Astrocyte of the cerebellum (primary cell): ENCODE measurements at regions not wholly inside any gene's neighbourhood (a gene's known extent, or its start where the extent isn't known, plus 50 kb on each side); places are given as distances from the start of the nearest gene placed in this dataset.

Experiments used
- DNase-seq: peaks from one replicate; pipeline ENCODE4 v3.0.0-alpha.2; 2011; ENCODE audit warnings: low read depth
- H3K4me3 ChIP-seq: 2 replicates; pipeline ENCODE4 v1.5.1; 2011; ENCODE audit warnings: mild to moderate bottlenecking, low read depth, low read length, moderate library complexity
- in situ Hi-C: cut with HindIII; loops from 2 replicates; pipeline ENCODE4 v1.10.0; 2017; ENCODE audit warnings: low sequenced_read_pairs
- TF ChIP-seq, protein P1 (sequence below): IDR thresholded peaks from 2 replicates; pipeline ENCODE4 v1.5.1; 2012; ENCODE audit warnings: low read length, low read depth, moderate library complexity, mild to moderate bottlenecking; ENCODE audit errors: missing control alignments

DNA sequence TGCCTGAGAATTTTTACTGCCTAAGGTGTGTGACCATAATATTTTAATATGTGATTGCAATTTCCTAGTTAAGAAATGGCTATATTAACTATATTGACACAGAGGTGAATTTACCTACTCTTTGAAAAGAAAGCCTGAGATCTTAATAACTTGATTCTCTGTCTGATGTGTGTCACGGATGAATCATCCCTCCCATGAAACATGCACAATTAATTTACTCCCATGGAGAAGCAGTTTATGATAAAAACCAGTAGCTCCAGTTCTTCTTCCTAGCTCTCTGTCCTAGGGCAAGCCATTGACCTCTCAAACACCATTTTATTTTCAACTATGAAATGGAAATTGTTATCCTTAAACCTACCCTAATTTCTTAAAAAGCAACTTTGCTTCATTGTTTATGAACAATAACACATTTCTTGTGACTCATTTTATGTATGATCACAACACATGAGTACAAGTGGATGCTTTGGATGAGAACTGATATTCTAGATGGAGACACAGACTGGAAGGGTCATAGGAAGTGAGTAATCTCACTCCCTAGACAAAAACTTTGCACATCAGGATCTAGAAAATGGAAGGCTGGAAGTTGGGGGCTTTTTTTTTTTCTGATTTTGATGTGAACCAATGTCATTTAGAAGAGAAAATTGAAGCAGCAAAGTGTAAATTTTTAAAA, 438.3 kb downstream of the GPAT3 start:
- in situ Hi-C loops, result no loop called here
- TF ChIP-seq, protein P1, sequence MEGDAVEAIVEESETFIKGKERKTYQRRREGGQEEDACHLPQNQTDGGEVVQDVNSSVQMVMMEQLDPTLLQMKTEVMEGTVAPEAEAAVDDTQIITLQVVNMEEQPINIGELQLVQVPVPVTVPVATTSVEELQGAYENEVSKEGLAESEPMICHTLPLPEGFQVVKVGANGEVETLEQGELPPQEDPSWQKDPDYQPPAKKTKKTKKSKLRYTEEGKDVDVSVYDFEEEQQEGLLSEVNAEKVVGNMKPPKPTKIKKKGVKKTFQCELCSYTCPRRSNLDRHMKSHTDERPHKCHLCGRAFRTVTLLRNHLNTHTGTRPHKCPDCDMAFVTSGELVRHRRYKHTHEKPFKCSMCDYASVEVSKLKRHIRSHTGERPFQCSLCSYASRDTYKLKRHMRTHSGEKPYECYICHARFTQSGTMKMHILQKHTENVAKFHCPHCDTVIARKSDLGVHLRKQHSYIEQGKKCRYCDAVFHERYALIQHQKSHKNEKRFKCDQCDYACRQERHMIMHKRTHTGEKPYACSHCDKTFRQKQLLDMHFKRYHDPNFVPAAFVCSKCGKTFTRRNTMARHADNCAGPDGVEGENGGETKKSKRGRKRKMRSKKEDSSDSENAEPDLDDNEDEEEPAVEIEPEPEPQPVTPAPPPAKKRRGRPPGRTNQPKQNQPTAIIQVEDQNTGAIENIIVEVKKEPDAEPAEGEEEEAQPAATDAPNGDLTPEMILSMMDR, result no peak
- no peak for DNase-seq
- no peak overlapping the region for H3K4me3 ChIP-seq

GRCh38 chr4:83964996-83965541, 429.2 kb downstream of the GPAT3 start:
- H3K4me3 ChIP-seq, result no peak overlapping the region
- TF ChIP-seq, protein P1, result no peak
- DNase-seq, result no peak
- in situ Hi-C loops, result no loop called here

DNA sequence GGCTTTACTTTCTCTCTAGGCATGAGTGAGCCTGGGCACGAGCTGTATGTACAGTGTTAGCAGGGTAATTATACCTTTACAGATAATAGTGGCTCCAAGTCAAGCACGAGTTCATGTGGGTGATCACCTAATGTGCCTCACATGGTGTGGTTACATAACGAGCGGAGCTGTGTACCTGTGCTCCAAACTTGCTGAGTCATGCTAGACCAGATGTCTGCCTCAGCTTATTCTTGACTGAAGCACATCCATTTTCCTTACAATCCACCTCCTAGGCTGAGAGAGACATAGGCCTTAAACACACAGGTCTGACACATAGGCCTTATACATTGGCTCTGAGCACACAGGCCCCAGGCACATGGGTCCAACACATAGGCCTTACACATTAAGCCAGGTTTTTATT, 426.6 kb downstream of the GPAT3 start:
- DNase-seq, result no peak
- H3K4me3 ChIP-seq, result no peak overlapping the region
- in situ Hi-C loops, result no loop called here
- TF ChIP-seq, protein P1, result no peak

- TF ChIP-seq, protein P1, result no peak
- in situ Hi-C loops, result no loop called here
- no peak overlapping the region for H3K4me3 ChIP-seq
- DNase-seq, result no peak
Measured at GRCh38 chr4:83961575-83961974, 425.7 kb downstream of the GPAT3 start.

DNA sequence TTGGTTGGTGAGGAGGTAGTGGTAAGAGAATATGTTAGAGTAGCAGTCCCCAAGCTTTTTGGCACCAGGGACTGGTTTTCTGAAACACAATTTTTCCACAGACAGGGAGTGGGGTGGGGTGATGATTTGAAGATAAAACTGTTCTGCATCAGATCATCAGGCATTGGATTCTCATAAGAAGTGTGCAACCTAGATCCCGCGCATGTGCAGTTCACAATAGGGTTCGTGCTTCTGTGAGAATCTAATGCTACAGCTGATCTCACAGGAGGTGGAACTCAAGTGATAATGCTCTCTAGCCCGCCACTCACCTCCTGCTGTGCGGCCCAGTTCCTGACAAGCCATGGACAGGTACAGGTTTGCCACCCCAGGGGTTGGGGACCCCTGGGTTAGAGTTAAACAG, 423.3 kb downstream of the GPAT3 start:
- no peak overlapping the region for H3K4me3 ChIP-seq
- in situ Hi-C loops, result no loop called here
- TF ChIP-seq, protein P1, result no peak
- DNase-seq, result no peak

- TF ChIP-seq, protein P1, result no peak
- in situ Hi-C loops, result no loop called here
- no peak overlapping the region for H3K4me3 ChIP-seq
- DNase-seq, result no peak
Measured at GRCh38 chr4:83947830-83948193, 411.9 kb downstream of the GPAT3 start.
